HG02678 (cell line): ENCODE measurements at regions not wholly inside any gene's neighbourhood (a gene's known extent, or its start where the extent isn't known, plus 50 kb on each side); places are given as distances from the start of the nearest gene placed in this dataset.

Experiments
- ATAC-seq: cut with Tn5 transposase; IDR thresholded peaks from one replicate; pipeline ENCODE4 v1.9.1; 2021; ENCODE audit warnings: mild to moderate bottlenecking, moderate library complexity; ENCODE audit not compliant: unreplicated experiment

DNA sequence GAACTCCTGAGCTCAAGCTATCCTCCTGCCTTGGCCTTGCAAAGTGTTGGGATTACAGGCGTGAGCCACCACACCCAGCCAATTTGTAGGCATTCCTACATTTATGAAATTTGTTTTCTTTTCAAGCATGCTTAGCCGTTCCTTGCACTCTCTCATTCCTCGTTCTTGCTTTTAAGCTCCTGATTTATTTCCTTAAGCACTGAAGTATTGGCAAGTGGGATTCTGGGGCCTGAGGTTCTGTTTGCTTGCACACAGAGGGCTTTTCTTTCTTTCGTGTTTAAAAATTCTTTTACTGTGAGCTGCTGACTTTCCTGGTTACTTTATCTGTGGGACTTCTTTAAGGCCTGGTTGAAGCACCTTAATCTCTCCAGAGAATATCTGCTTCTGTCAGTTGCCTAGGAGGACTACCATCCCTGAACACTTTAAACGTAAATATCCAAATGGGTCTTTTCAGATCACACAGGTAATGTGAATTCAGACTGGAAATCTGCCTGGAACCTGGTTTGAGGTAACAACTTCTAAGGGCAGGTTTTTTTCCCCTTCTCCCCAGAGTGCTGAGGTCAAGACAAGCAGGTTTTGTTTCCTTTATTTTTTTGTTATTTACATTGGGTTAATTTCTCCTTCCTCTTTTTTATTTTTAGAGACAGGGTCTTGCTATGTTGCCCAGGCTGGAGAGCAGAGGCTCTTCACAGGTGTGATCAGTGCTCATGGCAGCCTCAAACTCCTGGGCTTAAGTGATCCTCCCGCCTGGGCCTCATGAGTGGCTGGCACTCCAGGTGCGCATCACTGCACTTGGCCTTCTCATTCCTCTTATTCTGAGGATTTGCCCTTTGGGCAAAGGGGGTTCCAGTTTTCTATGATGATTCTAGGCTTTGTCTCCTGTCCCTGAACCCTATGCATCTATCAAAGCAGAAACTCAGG is 102.9 kb downstream of the PFKFB3 start:
- ATAC-seq = no peak

DNA sequence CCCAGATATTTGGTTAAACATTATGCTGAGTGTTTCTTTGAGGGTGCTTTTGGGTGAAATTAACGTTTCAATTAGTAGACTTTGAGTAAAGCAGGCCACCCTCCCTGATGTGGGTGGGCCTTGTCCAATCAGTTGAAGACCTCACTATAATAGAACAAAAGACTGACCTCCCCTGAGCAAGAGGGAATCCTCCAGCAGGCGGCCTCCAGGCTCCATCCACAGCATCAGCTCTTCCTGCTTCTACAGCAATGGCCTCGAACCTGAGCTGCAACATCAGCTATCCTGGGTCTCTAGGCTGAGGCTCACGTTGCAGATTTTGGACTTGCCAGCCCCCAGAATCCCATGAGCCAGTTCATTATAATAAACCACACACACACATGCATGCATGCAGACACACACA is 104.2 kb downstream of the PFKFB3 start:
- ATAC-seq = no peak

DNA sequence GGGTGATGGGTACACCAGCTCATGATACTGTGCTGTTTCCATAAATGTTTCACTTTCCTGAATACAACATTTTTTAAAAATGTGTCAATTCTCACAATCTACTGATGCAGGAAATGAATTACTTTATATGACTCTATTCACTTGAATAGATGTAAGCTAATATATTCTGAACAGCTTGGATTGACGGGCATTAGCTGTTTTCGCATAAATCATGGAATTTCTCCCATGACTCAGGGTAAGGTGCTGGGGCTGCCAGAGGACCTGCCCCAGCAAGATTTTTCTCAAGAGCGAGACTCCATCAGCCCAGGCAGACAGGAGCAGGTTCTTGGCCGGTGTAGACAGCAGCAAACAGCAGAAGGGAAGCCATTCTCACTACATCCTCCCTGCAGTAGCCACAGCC is 107.1 kb downstream of the PFKFB3 start:
- no peak for ATAC-seq

DNA sequence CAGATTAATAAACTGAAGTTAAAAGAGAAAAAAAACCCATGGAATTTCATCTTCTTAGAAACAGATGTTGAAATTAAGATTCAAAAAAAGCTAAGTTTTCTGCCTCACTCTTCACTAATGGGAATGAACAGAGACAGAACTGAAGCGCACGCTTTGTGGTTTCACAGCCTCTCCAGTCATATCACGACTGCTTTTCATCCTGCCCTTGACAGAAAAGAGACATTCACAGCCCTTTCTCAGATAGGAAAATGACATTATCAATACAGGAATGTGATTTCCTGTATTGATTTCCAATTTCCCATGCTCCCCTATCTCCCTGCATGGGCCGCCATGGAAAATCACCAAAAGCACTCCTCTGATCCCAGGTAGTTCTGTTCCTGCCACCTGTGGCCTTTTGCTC is 108.2 kb downstream of the PFKFB3 start:
- ATAC-seq = no peak

DNA sequence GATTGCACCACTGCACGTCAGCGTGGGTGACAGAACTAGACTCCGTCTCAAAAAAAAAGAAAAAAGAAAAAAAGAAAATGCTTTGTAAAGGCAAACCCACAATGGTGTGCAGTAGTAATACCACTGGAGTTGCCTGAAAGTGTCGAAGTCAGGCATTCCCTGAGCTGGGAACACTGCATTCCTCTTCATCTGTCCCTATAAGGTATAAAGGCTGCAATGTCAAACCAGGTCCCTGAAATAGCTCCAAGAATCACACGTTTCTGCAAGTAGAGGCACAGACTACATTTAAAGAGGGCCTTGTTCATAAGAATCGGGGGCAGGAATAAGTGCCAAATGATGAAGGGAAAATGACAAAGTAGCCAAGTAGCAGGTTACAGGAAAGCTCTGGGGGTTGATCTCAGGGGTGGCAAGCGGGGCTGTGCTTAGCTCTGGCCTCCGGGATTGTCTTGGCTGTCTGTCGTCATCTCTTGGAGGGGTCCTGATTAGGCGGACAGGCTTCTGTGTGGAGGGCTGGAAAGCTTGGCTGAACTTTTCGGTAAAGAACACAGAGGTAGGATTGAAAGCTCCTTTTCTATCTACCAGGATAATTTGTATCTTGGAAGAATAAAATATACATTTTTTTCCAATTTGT is 109.1 kb downstream of the PFKFB3 start:
- no peak for ATAC-seq

DNA sequence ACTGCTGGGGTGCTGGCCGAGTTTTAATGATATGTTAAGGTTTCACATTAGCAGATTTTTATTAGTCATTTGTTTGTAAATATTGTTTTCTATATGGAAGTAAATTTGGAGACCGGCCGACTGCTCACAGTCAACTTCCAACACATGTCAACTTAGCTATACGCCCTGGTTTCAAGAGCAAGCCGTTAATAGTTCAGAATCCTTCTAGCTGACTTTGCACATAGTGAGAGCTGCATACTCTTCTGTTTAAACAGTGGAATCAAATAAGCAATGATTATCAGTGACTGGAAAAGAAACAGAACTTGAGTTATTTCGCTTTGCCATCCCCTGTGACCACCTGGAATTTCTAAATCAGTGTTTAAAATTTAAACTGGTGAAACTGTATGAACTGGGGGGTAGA is 109.9 kb downstream of the PFKFB3 start:
- no peak for ATAC-seq

DNA sequence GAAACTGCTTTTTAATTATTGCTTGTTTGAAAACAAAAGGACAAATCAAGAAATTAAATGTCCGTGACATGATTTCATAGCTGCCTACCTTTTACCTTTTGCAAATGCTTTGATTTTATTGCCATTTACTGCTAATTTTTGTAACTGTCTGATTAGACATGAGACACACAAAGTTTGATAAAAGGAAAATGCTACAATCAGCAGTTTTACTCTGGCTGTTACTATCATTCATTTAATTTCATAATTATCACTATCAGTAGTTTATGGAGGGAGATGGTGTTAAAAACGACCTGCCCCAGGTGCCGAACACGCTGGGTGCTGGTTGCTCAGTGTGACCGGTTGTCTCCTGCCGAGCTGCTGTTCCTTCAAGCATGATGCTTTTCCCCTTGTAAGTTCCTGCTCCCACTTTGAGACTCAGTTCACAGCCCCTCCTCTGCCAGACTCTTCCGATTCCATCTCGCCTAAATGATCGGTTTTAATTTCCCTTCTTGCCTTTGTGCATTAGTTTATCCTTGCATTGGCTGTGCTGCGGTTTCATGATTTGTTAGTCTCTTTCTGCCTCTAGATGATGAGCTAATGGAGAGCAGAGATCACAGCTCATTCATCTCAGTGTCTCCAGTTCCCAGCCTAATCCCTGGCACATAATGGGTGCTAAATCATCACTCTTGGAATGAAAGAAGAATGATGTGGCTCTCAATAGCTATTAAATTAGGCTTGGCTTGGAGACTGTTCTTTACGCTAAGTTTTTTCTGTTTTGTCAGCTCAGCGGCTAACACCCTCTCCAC is 110.6 kb downstream of the PFKFB3 start:
- no peak for ATAC-seq

DNA sequence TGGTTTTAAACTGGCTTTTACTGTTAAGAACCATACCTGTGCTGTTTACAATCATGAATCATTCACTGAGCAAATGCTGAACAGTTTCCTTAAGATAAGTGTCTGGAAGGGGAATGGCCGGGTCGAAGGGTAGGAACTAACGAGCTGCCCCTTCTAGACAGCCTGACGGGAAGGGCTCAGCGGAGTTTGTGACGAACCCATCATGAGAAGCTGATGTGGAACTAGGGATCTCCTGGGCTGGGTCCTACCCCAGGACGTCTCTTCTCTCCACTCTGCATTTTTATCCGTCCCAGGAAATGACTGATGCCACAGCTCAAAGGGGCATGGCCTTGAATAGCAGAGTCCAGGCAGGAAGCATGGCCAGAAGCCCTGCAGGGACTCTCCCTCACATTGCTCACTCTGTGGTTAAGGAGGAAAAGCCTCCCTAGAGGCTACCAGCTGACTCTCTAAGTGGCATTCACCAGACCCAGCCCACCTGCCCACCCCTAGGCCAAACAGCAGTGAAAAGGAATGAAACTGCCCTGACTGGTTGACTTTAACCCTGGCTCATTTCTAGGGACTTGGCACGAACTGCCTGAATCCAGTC is 112.0 kb downstream of the PFKFB3 start:
- ATAC-seq = no peak

DNA sequence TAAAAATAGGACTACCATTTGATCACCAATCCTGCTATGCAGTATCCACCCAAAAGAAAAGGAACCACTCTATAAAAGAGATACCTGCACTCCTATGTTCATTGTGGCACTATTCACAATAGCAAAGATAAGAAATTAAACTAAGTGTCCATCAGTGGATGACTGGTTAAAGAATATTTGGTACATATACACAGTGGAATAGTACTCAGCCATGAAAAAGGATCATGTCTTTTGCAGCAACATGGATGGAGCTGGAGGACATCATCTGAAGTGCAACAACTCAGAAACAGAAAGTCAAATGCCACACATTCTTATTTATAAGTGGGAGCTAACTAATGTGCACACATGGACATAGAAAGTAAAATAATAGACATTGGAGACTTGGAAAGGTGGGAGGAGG is 116.4 kb downstream of the PFKFB3 start:
- ATAC-seq = no peak

DNA sequence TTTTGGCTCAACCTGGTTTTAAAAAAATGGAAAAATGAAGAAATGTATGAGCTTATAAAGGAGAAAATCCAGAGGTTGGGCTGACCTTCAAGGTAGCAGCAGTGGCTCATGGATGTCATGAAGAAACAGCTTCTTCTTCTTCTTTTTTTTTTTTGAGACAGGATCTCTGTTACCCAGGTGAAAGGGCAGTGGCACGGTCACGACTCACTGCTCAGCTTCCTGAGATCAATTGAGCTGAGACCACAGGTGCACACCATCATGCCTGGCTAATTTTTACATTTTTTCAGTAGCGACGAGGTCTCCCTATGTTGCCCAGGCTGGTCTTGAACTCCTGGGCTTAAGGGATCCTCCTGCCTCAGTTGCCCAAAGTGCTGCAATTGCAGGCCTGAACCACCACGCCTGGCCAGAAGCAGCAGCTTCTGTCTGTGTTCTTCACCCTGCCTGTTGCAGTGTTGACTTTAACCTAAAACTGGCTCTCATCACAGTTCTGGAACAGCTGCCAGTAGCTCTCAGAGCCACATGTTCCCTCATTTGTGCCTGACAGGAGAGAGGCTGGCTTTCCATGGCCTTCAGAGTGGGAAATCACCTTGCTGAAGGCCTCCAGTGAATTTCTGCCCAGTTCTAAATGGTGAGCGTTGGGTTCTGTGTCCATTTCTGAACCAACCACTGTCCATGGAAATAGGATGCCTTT is 117.7 kb downstream of the PFKFB3 start:
- peak; percentile 93 for ATAC-seq

DNA sequence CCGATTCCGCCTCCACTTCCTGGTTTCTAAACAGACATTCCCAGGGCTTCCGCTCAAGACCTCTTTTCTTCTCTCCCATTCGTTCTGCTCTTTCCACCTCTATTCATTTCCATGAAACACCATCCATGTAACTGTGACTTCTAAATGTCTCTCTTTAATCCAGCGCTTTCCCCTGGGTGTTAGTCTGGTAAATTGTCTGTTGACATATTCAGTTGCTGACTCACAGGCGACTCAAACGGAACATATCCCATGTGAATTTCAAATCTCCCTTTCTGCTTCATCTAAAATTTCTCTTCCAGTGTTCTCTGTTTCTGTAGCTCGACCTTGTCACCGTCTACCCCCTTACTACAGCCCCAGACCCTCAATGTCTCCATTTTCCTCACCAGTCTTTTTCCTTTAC is 119.1 kb downstream of the PFKFB3 start:
- no peak for ATAC-seq

DNA sequence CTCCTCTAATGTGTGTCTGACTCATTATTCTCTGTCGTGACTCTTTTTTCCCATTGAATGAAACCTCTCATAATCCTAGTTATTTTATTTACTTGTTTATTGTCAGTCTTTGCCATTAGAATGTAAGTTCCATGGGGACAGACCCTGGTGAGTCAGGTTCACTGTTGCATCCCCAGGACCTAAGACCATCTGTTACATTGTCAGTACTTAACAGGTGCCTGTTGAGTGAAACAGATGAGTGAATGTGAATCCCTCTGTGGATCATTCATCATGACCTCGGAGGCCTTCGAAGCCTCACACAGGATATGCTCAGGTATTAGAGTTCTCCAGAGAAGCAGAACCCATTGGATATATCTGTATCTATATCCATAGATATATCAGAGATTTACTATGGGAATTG is 120.1 kb downstream of the PFKFB3 start:
- ATAC-seq = no peak

DNA sequence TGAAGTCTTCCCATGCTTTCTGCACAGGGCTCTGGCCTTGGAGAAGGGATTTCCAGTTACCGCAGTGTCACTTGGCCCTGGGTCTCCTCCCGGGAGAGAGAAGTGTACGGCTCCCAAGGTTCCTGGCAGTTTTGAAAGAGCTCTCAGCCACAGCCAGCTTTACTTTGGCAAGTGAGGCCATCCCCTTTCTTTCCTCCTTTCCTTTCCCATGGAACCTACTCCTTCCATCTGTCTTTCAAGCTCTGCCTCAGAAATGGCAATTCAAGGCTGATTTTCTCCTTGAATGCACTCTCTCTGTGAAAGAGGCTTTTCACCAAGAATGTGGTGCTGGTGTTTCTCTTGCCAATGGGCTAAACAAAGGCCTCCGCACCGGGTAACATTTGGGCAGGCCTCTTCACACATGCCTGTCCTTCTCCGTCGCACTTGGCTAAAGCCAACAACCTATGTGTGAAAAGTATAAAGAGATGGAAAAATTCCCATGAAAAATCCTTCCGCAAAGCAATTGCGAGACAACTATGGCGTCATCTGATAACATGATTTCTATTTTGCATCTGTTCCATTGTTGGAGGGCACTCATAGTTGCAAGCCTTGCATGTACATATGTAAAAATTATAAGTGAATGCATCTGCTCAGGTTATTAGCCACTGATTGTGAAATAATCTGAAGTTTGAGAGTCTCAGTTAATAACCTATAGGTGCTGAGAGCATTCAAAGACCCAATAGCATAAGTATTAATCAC is 125.4 kb downstream of the PFKFB3 start:
- ATAC-seq = no peak

DNA sequence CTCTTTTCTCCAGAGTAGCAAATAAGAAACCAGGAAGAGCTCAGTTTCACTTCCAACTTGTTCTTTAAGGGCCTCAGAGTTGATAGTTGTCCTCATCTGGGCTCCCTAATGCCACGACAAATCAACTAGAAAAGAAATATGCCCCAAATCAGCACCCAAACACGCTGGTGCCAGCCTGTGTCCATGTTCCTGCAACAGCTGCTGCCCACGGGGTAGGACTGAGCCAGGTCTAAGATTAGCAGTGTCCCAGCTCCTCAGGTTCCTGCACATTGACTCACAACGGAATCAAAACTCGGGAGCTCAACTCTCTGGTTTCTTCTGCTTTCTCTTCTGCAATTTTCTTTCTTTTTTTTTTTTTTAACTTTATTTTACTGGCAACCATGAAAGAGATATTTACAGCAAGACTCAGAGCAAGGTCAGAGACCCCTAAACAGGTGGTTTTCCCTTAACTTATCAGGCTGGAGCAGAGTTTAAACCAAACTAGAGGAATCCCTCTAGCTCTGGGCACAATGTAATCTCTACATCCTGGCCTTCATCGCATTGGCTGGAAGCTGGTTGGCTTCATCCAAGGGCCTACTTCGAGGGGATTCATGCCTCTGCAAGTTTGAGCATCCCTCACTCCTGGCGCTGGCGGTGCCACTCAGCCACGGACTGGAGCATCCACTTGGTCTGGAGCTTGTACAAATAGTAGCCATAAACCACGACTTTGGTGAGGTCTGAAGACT is 126.1 kb downstream of the PFKFB3 start:
- no peak for ATAC-seq

DNA sequence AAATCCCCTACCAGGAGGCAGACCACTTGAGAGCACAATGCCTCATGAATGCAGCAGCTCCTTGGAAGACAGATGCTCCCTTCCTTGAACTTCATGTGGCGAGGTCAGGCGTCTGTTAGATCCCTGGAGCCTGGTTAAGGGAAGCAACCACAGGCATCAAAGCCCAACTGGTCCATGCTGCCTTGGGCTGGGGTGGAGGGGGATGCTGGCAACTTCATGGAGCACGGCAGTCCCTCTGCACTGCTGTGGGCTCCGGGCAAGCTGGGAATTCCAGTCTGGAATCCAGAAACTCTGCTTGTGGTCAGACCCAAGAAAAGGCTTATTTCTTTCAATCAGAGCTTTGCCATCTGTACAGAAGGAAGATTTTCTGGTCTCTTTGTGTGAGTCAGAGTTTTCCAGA is 130.4 kb downstream of the PFKFB3 start:
- no peak for ATAC-seq

DNA sequence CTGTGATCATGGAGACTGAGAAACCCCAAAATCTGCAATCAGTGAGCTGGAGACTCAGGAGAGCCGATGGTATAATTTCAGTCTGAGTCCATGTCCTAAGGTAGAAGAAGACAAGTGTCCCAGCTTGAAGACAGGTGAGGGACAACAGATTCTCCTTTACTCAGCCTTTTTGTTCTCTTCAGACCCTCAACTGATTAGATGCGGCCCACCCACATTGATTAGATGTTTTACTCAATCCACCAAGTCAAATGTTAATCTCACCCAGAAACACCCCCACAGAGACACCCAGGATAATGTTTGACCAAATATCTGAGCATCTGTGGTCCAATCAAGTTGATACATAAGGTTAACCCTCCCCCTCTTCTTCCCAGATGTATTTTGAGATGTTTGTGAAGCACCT is 131.2 kb downstream of the PFKFB3 start:
- no peak for ATAC-seq

DNA sequence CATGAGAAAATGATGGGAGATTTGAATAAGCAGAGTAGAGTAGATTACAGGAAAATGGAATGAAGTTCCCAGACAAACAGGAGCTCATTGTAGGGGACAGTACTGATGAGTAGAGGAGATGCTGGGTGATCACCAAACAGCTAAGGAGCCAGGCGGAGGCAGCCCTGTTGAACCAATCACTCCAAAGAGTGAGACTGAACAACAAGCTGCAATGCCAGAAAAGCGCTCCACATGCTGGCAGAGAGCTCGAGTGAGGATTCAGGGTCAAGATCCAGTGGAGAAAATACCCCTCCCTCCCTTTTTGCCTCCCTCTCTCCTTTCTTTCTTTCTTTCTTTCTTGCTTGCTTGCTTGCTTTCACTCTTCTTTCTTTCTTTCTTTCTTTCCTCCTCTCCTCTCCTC is 133.3 kb downstream of the PFKFB3 start:
- no peak for ATAC-seq

DNA sequence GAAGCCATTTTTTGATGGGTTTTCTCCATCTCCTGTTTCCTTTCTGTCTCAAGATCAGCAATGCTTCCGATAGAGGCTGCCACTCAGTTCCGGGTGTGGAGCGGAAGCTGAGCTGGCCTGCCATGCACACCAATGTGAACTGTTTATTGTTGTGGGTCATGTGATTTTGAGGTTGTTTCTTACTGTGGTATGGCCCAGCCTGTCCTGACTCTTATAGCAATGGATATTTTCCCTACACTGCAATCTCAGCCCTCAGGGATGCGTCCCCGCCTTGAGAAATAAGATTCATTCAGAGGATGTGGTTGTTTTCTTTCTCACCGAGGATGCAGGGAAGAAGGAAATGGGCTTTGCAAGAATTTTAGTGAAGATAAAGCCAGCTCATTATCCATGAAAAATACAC is 134.7 kb downstream of the PFKFB3 start:
- ATAC-seq = no peak

DNA sequence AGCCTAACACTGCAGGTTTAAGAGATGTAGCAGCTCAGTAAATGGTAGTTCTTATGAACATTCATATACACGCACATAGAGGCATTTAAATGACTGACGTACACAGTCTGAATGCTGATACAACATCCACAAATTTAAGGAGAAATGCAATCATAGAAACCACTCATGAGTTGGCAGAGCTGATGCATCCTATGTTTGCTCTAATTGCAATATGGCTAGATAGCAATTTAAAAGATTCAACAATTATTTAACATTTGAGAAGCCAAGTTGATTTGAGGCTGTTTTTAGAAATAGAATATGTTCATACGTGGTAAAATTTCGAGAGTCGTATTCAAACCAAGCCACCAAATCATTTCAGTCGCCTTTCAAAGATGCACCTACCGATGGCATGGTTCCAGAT is 135.6 kb downstream of the PFKFB3 start:
- no peak for ATAC-seq
